ENCODE measurements at regions not wholly inside any gene's neighbourhood (a gene's known extent, or its start where the extent isn't known, plus 50 kb on each side); places are given as distances from the start of the nearest gene placed in this dataset.
A peak's percentile ranks its signal among the peaks of the same experiment; 100 is the strongest.

DNA sequence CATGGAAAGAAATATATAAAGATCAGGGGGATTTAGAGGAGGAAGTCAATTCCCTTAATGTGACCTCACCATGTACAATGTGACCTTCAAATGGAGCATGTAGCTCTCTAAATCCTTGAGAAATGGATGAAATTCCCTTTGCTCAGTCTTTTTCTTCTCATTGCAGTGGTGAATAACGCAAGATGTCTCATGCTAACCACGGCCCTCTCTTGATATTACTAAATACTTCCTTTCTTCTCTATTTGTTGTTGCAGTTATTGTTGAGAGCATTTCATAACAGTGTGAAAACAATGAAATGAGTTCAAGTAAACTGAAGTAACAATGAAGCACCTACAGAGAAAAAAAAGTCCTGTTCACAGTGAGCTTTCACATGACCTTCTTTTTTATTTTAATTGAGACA is 55.6 kb downstream of the ZNF281 start:
- no peak for DNase-seq (ENCODE audit: extremely low read depth, low read depth, low spot score)

DNA sequence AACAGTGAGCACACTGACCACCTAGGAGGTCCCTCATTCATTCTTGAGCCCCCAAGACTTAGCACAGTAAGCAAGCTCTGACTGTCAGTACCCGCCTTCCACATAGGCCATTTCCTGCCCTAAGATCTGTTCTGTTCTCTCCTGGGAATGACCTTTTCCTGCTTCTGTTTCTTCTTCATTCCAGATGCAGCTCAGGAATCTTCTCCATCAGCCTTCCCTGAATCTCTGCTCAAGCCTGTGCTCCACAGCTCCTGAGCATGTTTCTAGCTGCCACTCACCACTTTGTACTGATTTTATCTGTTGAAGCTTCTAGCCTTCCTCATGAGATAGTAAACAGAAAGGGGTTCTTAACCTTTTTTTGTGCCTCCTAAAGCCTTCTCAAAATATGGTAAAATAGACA is 56.6 kb downstream of the ZNF281 start:
- no peak for DNase-seq (ENCODE audit: extremely low read depth, low read depth, low spot score)

DNA sequence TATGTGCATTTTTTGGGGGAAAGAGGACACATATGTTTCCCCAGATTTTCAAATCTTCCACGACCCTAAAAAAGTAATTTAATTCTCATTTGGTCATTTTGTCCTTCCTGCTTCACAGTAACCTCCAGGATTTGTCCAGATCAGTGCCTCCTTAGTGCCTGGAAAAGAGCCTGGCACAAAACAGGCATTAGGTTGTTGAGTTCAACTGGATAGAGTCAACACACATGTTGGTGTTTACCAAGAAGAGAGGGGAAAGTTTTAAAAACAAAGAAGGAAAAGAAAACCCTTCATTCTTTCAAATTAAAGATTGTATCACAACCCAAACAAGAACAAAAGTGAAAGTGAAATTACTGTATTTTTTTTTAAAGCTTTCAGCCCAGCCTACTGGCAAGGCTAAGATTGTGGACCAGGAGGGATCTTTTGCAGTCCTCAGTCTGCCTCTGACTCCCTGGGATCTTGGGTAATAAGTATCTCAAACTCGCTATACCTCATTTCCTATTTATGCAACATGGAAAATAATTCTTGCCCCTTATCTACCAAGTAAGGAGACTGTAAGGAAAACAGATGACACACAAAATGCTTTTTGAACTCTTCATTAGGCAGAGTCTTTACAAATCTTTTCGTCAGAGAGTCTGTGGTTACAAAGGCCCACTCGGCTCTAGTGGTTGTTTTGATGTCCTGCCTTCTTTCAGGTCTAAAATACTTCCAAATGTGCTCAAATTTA is 57.8 kb downstream of the ZNF281 start:
- DNase-seq (ENCODE audit: extremely low read depth, low read depth, low spot score), result no peak

DNA sequence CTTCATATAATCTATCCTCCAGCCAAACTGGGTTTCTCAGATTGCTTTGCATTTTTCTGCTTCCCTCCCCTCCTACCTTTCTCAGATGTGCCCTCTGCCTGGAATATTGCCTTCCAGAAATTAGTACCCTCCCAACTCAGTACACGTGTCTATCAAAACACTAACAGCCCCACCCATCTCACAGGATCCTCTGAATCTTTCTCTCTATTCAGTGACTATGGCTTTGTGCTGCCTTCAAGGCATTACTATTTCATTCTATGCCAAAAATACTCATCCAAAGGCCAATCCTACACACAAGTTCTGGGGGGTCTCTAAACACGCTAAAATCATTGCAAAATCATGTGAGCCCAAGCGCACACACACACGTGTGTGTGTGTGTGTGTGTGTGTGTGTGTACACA is 58.4 kb downstream of the ZNF281 start:
- no peak for DNase-seq (ENCODE audit: extremely low read depth, low read depth, low spot score)

DNA sequence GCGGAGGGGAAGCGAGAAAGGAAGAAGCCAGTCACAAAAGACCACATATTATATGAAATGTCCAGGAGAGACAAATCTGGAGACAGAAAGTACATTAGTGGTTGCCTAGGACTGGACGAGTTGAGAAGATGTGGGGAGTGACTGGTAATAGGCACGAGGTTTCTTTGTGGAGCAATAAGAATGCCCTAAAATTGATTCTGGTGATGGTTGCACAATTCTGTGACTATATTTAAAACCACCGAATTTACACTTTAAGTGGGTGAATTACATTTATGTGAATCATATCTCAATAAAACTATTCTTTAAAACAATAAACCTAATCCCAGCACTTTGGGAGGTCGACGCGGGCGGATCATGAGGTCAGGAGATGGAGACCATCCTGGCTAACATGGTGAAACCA is 63.1 kb downstream of the ZNF281 start:
- no peak for DNase-seq (ENCODE audit: extremely low read depth, low read depth, low spot score)

DNA sequence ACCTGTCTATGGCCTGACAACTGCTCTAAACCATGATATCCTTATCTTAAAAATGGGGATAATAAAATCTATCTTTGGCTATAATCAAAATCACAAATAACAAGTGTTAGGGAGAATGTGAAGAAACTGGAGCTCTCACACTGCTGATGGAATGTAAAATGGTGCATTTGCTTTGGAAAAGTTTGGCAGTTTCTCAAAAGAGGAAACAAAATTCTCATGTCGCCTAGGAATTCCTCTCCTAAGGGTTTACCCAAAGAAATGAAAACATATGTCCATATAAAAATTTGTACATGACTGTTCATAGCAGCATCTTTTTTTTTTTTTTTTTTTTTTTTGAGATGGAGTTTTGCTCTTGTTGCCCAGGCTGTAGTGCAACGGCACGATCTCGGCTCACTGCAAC is 64.3 kb downstream of the ZNF281 start:
- no peak for DNase-seq (ENCODE audit: extremely low read depth, low read depth, low spot score)

DNA sequence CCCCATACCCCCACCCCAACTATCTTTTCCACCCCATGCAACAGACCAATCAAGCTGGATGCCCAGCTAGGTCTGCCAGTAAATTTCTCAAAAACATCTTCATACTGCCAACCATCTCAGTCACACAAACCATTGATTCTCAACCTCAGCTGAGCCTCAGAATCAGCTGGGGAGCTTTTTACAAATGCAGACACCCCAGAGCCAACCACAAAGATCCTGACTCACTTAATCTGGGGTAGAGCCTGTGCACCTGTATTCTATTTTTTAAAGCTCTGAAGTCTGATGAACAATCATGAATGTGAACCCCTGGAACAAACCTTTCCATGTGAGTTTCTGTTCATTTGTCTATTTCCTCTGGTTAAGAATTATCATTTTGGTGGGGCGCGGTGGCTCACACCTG is 66.0 kb downstream of the ZNF281 start:
- DNase-seq (ENCODE audit: extremely low read depth, low read depth, low spot score), result no peak

DNA sequence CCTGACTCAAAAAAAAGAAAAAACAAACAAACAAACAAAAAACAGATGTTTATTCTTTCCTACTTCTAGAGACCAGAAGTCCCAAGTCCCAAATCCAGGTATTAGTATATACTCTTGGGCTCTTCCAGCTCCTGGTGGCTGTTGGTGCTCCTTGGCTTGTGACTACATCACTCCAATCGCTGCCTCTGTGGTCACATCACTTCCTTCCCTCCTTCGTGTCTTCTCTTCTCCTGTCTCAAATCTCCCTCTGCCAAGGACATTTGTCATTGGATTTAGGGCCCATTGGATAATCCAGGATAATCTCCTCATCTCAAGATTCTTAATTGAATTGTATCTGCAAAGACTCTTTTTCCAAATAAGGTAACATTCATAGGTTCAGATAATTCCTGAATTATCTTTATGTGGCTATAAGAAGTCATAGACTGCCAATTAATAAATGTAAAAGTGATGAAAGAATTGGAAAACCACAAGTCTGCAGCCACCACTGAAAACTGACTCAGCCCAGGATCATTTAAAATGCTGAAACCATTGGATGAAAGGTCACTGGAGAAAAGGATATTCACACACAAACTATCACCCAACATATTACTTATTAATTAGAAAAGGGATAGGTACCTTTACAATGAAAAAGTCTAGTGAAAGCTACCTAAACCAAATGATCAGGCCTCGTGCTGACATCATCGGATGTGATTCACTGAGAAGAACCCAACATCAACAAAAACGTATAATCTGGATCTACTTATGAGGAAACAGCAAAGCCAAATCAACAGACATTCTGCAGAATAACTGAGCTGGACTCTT is 67.1 kb downstream of the ZNF281 start:
- DNase-seq (ENCODE audit: extremely low read depth, low read depth, low spot score), result no peak

DNA sequence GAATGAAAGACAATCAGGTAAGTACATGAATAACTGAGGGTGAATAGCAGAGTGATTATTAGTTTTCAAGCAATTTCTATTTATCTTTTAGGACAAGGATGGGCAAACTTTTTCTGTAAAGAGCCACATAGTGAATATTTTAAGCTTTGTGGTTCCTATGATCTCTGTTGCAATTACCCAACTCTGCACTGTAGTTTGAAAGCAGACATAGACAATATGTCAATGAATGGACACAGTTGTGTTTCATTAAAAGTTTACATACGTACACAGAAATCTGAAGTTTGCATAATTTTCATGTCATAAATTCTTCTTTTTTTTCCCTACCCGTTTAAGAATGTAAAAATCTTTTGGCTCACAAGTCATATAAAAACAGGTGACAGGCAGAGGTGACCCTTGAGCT is 71.4 kb downstream of the ZNF281 start:
- DNase-seq (ENCODE audit: extremely low read depth, low read depth, low spot score), result no peak

DNA sequence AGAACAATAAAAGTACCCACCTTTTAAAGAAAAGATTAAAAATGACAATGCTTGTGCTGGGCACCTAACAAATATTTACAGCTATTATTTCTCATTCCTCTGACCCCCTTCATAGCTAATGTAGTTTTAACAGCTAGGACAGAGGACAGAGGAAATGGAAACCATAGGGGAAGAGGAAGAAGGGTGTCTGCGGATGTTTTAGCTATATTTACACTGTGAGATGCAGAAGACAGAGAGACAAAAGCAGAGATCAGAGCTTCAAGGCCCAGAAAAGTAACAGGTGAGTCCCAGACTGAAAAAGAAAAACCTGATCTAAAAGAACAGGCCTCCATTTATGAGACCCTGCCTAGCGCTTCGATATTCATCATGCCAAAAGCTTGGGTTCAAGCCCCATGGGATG is 72.0 kb downstream of the ZNF281 start:
- no peak for DNase-seq (ENCODE audit: extremely low read depth, low read depth, low spot score)

DNA sequence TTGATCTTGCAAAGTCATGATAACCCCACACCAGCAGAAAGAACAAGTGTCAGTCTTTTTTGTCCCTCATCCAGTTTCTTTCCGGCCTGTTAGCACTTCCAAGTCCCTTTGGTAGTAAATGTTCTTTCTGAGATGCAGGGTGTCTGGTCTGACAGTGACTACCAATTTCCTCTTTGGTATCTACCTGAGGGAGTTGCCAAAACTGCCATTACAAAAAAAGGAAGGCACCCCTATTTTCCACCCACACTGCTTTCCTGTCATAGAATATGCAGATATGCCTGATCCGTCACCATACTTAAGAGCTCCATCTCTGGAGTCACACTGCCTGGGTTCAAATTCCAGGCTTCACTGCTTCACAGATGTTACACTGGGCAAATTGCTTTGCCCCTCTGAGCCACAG is 72.4 kb downstream of the ZNF281 start:
- DNase-seq (ENCODE audit: extremely low read depth, low read depth, low spot score), result no peak

DNA sequence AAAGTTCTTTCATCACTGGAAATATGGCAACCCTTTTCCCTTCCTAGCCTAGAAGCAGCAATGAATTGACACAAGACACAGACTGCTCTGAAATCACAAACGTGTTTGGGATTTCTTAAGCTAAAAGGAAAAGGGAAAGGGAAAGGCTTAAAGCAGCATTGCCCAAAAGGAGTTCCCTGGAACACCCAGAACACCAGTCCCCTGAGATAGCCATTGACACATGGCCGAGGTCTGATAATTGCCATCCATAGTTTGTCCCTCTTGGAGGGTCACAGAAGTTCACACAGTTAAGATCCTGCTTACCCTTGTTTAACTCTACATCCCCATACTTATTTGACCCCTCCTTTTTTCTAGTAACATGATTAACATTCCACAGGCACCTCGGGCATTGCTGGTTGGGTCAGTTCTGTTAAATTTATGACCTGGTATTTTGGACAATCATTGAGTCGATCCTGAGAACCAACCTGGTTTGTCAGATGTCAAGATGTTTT is 72.9 kb downstream of the ZNF281 start:
- DNase-seq (ENCODE audit: extremely low read depth, low read depth, low spot score), result no peak

DNA sequence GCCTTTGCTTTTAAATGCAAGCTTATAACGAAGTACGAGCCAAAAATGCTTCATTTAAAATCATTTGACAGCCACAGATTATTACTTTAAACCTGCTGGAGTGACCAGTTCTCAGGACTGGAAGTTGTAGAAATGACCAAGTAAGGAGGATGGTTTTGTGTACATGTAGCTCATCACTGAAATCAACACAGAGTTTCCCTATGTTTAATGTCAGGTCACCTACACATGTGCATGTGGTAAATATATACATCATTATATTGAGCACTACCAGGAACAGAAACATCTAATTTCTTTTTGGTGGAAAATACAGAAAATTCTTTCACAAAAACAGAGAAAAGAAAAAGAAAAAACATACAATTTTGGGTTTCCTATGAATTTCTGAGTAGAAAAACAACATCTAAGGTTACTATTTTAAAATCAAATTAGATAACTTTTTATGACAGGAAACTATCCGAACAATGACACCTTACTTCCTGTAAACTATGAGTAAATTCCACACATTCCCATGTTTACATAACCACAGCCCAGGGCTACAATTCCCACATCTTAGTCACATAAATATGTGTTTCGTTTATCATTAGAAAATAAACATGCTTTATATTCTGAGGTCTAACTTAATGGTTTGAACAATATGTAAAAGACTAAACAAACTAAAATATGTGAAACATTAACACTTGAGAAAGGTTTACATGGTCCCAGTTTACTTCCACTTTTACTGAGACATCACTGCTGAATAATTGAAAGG is 73.6 kb downstream of the ZNF281 start:
- peak; percentile 42 for DNase-seq (ENCODE audit: extremely low read depth, low read depth, low spot score)

DNA sequence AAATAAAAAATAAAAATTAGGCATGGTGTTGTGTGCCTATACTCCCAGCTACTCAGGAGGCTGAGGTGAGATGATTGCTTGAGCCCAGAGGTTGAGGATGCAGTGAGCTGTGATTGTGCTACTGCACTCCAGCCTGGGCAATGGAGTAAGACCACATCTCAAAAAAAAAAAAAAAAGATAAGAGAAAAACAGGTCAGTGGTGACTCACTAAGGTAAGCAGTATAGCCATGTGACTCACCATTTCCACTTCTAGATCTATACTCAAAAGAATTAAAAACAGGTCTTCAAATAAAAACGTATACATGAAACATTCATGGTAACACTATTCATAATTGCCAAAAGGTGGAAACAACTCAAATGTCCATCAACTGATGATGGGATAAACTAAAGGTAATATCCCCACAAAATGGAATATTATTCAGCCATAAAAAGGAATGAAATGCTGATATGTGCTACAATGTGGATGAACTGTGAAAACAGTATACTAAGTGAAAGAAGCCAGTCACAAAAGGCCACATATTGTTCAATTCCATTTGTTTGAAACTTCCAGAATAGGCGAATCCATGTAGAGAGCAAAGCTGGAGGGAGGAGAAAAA is 75.1 kb downstream of the ZNF281 start:
- no peak for DNase-seq (ENCODE audit: extremely low read depth, low read depth, low spot score)

DNA sequence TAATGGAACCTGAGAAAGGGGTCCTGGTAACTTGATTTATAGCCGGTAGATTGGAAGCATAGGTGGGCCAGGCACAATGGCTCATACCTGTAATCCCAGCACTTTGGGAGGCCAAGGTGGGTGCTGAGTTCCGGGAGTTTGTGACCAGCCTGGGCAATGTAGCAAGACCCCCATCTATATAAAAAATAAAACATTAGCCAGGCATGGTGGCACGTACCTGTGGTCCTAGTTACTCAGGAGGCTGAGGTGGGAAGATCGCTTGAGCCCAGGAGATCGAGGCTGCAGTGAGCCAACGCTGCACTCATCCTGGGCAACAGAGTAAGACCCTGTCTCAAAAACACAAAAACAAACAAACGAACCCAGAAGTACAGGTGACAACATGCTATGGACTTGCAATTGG is 76.5 kb downstream of the ZNF281 start:
- DNase-seq (ENCODE audit: extremely low read depth, low read depth, low spot score), result no peak

DNA sequence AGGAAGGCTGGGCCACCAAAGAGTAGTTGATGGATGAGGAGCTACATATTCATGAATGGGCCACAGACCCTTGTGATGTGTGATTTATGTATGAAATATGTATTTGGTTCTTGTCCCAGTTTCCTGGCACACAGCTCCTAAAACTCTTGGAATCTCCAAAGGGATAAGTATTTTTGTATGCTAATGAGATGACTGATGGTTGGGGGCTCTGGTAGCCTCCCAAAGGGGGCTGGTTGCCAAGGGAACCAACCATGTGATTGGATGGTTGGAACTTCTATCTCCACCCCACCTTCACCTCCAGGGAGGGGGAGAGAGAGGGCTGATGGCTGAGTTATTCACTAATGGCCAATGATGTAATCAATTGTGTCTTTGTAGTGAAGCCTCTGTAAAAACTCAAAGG is 77.1 kb downstream of the ZNF281 start:
- DNase-seq (ENCODE audit: extremely low read depth, low read depth, low spot score), result no peak

DNA sequence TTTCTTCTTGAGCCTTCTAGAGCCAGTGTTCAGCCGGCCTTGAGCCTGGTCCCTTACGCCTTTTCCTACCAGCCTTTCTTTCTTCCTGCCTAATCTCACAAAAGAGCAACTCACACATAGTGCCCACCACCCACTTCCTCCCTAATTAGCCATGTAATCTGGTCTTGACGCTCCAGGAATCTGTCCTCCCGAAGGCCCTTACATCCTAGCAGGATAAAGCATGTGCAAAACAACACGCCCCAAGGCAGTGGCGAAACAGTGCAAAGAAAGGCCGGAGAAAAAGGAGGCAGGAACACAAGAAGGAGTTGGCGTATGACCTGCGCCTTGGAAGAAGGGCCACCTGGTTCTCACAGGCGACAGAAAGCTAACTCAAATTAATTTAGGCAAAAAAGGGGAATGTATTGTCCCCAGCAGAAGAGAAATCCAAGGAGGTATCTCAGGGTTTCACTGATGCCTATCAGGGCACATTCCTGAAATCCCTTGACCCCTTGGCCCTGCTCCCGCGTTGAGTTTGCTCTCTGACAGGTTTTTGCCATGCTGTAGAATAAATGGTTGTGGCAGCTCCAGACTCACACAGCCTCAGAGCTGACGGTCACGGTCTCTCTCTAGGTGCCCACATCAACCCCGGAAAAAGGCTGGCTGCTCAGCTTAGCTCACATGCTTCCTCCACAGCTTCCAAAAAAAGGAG is 79.0 kb downstream of the ZNF281 start:
- DNase-seq (ENCODE audit: extremely low read depth, low read depth, low spot score), result no peak

DNA sequence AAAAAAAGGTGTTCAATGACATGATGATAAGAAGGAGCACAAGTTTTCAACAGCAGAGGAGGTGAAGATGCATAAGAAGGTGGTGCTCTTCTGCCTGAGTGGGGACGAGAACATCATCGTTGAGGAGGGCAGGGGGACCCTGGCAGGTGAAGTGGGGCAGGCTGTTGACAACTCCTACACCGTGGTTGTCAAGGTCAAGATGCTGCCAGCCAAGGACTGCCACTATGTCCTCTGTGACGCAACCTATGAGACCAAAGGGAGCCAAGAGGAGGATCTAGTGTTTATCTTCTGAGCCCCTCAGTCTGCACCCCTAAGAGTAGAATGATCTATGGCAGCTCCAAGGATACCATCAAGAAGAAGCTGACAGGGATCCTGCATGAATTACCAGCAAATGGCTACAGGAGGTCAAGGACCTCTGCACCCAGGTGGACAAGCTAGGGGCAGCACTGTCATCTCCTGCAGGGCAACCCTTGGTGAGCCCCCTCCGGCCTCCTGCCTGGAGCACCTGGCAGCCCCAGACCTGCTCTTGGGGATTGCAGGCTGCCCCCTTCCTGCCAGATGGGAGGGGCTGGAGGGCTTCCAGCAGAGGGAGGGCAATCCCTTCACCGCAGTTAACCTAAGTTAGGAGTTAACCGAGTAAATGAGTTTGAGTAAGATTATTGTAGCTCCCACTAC is 80.5 kb downstream of the ZNF281 start:
- DNase-seq (ENCODE audit: extremely low read depth, low read depth, low spot score), result no peak

DNA sequence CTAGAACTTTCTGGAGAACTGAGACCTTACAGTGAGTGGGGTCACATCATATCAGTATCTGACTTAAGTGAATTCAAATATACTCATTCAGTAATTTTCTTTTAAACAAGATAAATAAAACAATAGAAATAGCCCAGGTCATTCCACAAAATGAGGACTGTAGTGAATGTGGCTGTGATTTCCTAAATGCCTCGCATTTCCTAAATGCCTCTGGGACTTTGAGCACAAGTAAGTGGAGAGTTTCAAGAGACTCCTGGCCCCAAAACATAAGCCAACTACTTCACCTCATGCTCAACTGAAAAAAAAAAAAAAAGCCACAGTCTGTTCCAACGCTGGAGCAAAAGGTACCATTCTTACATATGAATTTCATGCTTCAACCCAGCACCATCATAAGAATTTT is 81.5 kb downstream of the ZNF281 start:
- no peak for DNase-seq (ENCODE audit: extremely low read depth, low read depth, low spot score)

DNA sequence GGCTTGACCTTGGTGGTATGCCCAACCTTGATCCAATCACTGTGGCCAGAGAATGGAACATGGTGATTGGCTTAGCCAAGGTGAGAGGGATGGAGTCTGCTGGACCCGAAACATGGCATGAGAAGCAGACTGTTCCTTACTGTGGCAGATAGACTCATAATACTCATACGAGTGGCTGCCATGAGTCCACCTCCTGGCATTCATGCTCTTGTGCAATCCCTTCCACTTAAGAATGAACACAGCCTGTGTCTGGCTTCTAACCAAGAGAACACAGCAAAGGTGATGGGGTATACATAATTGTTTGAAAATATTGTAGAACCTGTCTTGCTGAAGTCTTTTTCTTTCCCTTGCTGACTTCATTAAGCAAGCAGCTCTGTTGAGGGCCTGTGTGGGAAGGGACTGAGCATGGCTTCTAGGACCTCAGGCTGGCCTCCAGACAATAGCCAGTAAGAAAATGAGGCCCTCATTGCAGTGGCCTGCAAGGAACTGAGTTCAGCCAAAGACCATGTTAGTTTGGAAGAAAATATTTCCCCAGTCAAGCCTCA is 85.9 kb downstream of the ZNF281 start:
- no peak for DNase-seq (ENCODE audit: extremely low read depth, low read depth, low spot score)

Measured in glomerular endothelial cell (primary cell).